ENCODE measurements at regions not wholly inside any gene's neighbourhood (a gene's known extent, or its start where the extent isn't known, plus 50 kb on each side); places are given as distances from the start of the nearest gene placed in this dataset.

GRCh38 chr6:27528714-27529113, 55.8 kb upstream of the ZNF184 start:
- Histone ChIP-seq H3K4me3 (replicated peaks in 1 of 3; ENCODE audit: insufficient read depth in 1 of 3, low read depth in 2 of 3, low read length in 3 of 3) (no peak overlapping the region), H3K27me3 (ENCODE audit: control insufficient read depth in 1 of 2, insufficient read depth in 2 of 2, low read length in 2 of 2) (no peaks in the 10 kb centered on the region), H3K4me1 (ENCODE audit: insufficient read depth, low read length) (0 out of 2 replicates have a peak, but pooled peaks cover 8% of the 10 kb centered on the region), H3K4me2 (ENCODE audit: low read depth, low read length) (no peak overlapping the region), H3K79me2 (ENCODE audit: insufficient read depth, low read length) (no peaks in the 10 kb centered on the region), H3K9ac (ENCODE audit: insufficient read depth, low read depth, low read length) (no peak overlapping the region), H4K20me1 (ENCODE audit: insufficient read depth, low read length) (no peaks in the 10 kb centered on the region), H3K27ac (ENCODE audit: extremely low read length, insufficient read depth, low read length) (no peak overlapping the region), H3K9me3 (ENCODE audit: low read length) (no peaks in the 10 kb centered on the region), H2AFZ (ENCODE audit: low read length) (no peak overlapping the region), H3K36me3 (replicated peaks in 1 of 2; ENCODE audit: control insufficient read depth in 1 of 2, insufficient read depth in 2 of 2, low read length in 2 of 2) (no peaks in the 10 kb centered on the region)
- ChIA-PET CTCF (ENCODE audit: low intra/inter-chr PET ratio, low total read pairs) (no interaction called here), POLR2A (no interaction called here)
- FAIRE-seq (peak; percentile 15), ATAC-seq (no peak), DNase-seq (ENCODE audit: low spot score) (no peak)
- intact Hi-C loops (cut with micrococcal nuclease; ENCODE audit: unreplicated experiment): loop anchor here (1.0 kb wide), 1 partner anchor 17 kb away; no protein-coding TSS in a partner anchor
- in situ Hi-C loops (cut with HindIII; ENCODE audit: extremely low pct_ligation_motif_present, low pct_unique_long_range_greater_than_20kb): no loop called here
- no peak for TF ChIP-seq PAWR (CRISPR knock-in tag; IDR thresholded peaks at IDR 0.05; ENCODE audit: borderline replicate concordance)
- TF ChIP-seq NFATC3 (CRISPR knock-in tag; IDR thresholded peaks at IDR 0.05): no peak
- TF ChIP-seq ZNF770 (CRISPR knock-in tag; IDR thresholded peaks at IDR 0.05): no peak
- no peak for TF ChIP-seq ARID2 (CRISPR knock-in tag; IDR thresholded peaks at IDR 0.05; ENCODE audit: borderline replicate concordance)
- no peak for TF ChIP-seq ZKSCAN1 (IDR thresholded peaks at IDR 0.05; ENCODE audit: low read length)
- no peak for TF ChIP-seq RFXANK (CRISPR knock-in tag; IDR thresholded peaks at IDR 0.05)
- TF ChIP-seq PLSCR1 (CRISPR knock-in tag; IDR thresholded peaks at IDR 0.05; ENCODE audit: borderline replicate concordance): no peak
- no peak for TF ChIP-seq DDIT3 (CRISPR knock-in tag; IDR thresholded peaks at IDR 0.05)
- TF ChIP-seq CBX1 (IDR thresholded peaks at IDR 0.05; ENCODE audit: low read depth): no peak
- no peak for TF ChIP-seq DMAP1 (CRISPR knock-in tag; IDR thresholded peaks at IDR 0.05)
- no peak for TF ChIP-seq ZNF691 (CRISPR knock-in tag; IDR thresholded peaks at IDR 0.05; ENCODE audit: borderline replicate concordance, low read depth)
- no peak for TF ChIP-seq ZNF335 (CRISPR knock-in tag; IDR thresholded peaks at IDR 0.05)
- TF ChIP-seq CTCF (CRISPR knock-in tag; IDR thresholded peaks at IDR 0.05): no peak
- TF ChIP-seq ZNF850 (CRISPR knock-in tag; conservative IDR thresholded peaks at IDR 0.05): no peak
- TF ChIP-seq CEBPG (CRISPR knock-in tag; IDR thresholded peaks at IDR 0.05): no peak
- TF ChIP-seq JUND (CRISPR knock-in tag; IDR thresholded peaks at IDR 0.05): no peak
- no TSS peak for BruUV-seq (replicated peaks)

All from HepG2 (cell line).